AML-193 (cell line): ENCODE measurements at regions not wholly inside any gene's neighbourhood (a gene's known extent, or its start where the extent isn't known, plus 50 kb on each side); places are given as distances from the start of the nearest gene placed in this dataset.

Experiments used
- DNase-seq, 2 experiments: peaks; one replicate each; lab custom pipeline; 2025; lab: John Stamatoyannopoulos, UW

- no peak for DNase-seq
Measured at GRCh38 chr1:222104097-222104496, 362.2 kb upstream of the DUSP10 start.

GRCh38 chr1:222099746-222100145 is 357.9 kb upstream of the DUSP10 start:
- DNase-seq = no peak

GRCh38 chr1:222098404-222098803 is 356.5 kb upstream of the DUSP10 start:
- no peak for DNase-seq

- DNase-seq = no peak
Measured at GRCh38 chr1:222097588-222097987, 355.7 kb upstream of the DUSP10 start.

GRCh38 chr1:222096883-222097282 is 355.0 kb upstream of the DUSP10 start:
- DNase-seq = no peak

GRCh38 chr1:222096476-222096772 is 354.5 kb upstream of the DUSP10 start:
- DNase-seq = no peak

GRCh38 chr1:222095606-222096475 is 354.0 kb upstream of the DUSP10 start:
- peak; percentile 37 to 39 for DNase-seq

- DNase-seq = no peak
Measured at GRCh38 chr1:222093518-222093917, 351.6 kb upstream of the DUSP10 start.

GRCh38 chr1:222090103-222090502 is 348.2 kb upstream of the DUSP10 start:
- no peak for DNase-seq

- no peak for DNase-seq
Measured at GRCh38 chr1:222087221-222087920, 345.5 kb upstream of the DUSP10 start.

GRCh38 chr1:222084996-222085395 is 343.1 kb upstream of the DUSP10 start:
- DNase-seq = no peak

- no peak for DNase-seq
Measured at GRCh38 chr1:222084048-222084447, 342.2 kb upstream of the DUSP10 start.

GRCh38 chr1:222081859-222082258 is 340.0 kb upstream of the DUSP10 start:
- no peak for DNase-seq

- DNase-seq = no peak
Measured at GRCh38 chr1:222079566-222079965, 337.7 kb upstream of the DUSP10 start.

- DNase-seq = no peak
Measured at GRCh38 chr1:222077206-222077605, 335.3 kb upstream of the DUSP10 start.

- no peak for DNase-seq
Measured at GRCh38 chr1:222074317-222074716, 332.4 kb upstream of the DUSP10 start.

GRCh38 chr1:222073307-222073995 is 331.6 kb upstream of the DUSP10 start:
- no peak for DNase-seq

GRCh38 chr1:222071387-222071786 is 329.5 kb upstream of the DUSP10 start:
- no peak for DNase-seq

GRCh38 chr1:222068937-222069336 is 327.0 kb upstream of the DUSP10 start:
- DNase-seq = no peak

- DNase-seq = no peak
Measured at GRCh38 chr1:222068101-222068500, 326.2 kb upstream of the DUSP10 start.

GRCh38 chr1:222066539-222066938 is 324.6 kb upstream of the DUSP10 start:
- no peak for DNase-seq

- no peak for DNase-seq
Measured at GRCh38 chr1:222065234-222065633, 323.3 kb upstream of the DUSP10 start.
